ENCODE measurements at regions not wholly inside any gene's neighbourhood (a gene's known extent, or its start where the extent isn't known, plus 50 kb on each side); places are given as distances from the start of the nearest gene placed in this dataset.
A peak's percentile ranks its signal among the peaks of the same experiment; 100 is the strongest.
"Not testable (repeated sequence)": the region's sequence is repeated elsewhere in the genome, so short reads cannot be mapped to it uniquely, and the experiment has no call there.

GRCh38 chr1:30010506-30011106 is 712.8 kb downstream of the MATN1 start:
- no peak for DNase-seq

- no peak for DNase-seq
Observed at GRCh38 chr1:30009720-30010119, 713.7 kb downstream of the MATN1 start.

- no peak for DNase-seq
Observed at GRCh38 chr1:30008998-30009657, 714.3 kb downstream of the MATN1 start.

GRCh38 chr1:30008372-30008997 is 714.9 kb downstream of the MATN1 start:
- peak; percentile 33 to 47 for DNase-seq

GRCh38 chr1:30005972-30006619 is 717.3 kb downstream of the MATN1 start:
- DNase-seq: no peak

GRCh38 chr1:30001732-30002039 is 721.7 kb downstream of the MATN1 start:
- no peak for DNase-seq

GRCh38 chr1:30001011-30001731 is 722.2 kb downstream of the MATN1 start:
- no peak for DNase-seq

GRCh38 chr1:30000266-30000665 is 723.1 kb downstream of the MATN1 start:
- no peak for DNase-seq

GRCh38 chr1:29999595-29999994 is 723.8 kb downstream of the MATN1 start:
- DNase-seq: no peak

- no peak for DNase-seq
Observed at GRCh38 chr1:29998686-29999085, 724.7 kb downstream of the MATN1 start.

GRCh38 chr1:29997818-29998217 is 725.6 kb downstream of the MATN1 start:
- DNase-seq: not testable (repeated sequence)

- DNase-seq: no peak
Observed at GRCh38 chr1:29993950-29994349, 729.4 kb downstream of the MATN1 start.

GRCh38 chr1:29991815-29992214 is 731.6 kb downstream of the MATN1 start:
- no peak for DNase-seq

GRCh38 chr1:29991025-29991424 is 732.4 kb downstream of the MATN1 start:
- no peak for DNase-seq

- DNase-seq: no peak
Observed at GRCh38 chr1:29990304-29990703, 733.1 kb downstream of the MATN1 start.

GRCh38 chr1:29986986-29987385 is 736.4 kb downstream of the MATN1 start:
- no peak for DNase-seq

GRCh38 chr1:29985606-29985945 is 737.8 kb downstream of the MATN1 start:
- DNase-seq: no peak

- DNase-seq: no peak
Observed at GRCh38 chr1:29984862-29985605, 738.4 kb downstream of the MATN1 start.

- no peak for DNase-seq
Observed at GRCh38 chr1:29984166-29984861, 739.1 kb downstream of the MATN1 start.

GRCh38 chr1:29983321-29983720 is 740.1 kb downstream of the MATN1 start:
- DNase-seq: no peak

GRCh38 chr1:29981586-29982239 is 741.7 kb downstream of the MATN1 start:
- DNase-seq: no peak

- no peak for DNase-seq
Observed at GRCh38 chr1:29977550-29977949, 741.2 kb downstream of the PTPRU start.

All from NCI-H187 (cell line).